BJ (cell line): ENCODE measurements at regions not wholly inside any gene's neighbourhood (a gene's known extent, or its start where the extent isn't known, plus 50 kb on each side); places are given as distances from the start of the nearest gene placed in this dataset.
"Not testable (repeated sequence)": the region's sequence is repeated elsewhere in the genome, so short reads cannot be mapped to it uniquely, and the experiment has no call there.

Experiments
- CTCF ChIA-PET: fragments of 350-600 bp; formaldehyde crosslinking; extraction: SDS; loops from one replicate; lab custom pipeline; 2021; ENCODE audit warnings: antibody characterized with exemption, inconsistent platforms; lab: Yijun Ruan, JAX
- POLR2A ChIA-PET: fragments of 300-600 bp; sonication (Branson Sonifier 250); formaldehyde crosslinking; extraction: SDS; loops from one replicate; lab custom pipeline; 2021; ENCODE audit warnings: antibody characterized with exemption; lab: Charles Lee
- DNase-seq: peaks from one replicate; pipeline ENCODE4 v3.0.0-alpha.2; 2011; ENCODE audit warnings: low read depth
- H3K27me3 ChIP-seq: 2 replicates; pipeline ENCODE4 v1.6.0; 2011; ENCODE audit warnings: low read length; ENCODE audit not compliant: control insufficient read depth, insufficient read depth
- H3K36me3 ChIP-seq: 2 replicates; pipeline ENCODE4 v1.5.1; 2011; ENCODE audit warnings: low read length; ENCODE audit not compliant: control insufficient read depth, insufficient read depth
- H3K4me3 ChIP-seq: 2 replicates; pipeline ENCODE4 v1.5.1; 2011; ENCODE audit warnings: low read depth, mild to moderate bottlenecking, control low read depth, low read length
- CTCF ChIP-seq: IDR thresholded peaks from 2 replicates; pipeline ENCODE4 v1.5.1; 2011; ENCODE audit warnings: low read depth, mild to moderate bottlenecking, control low read depth, inconsistent platforms, low read length, moderate library complexity; ENCODE audit not compliant: insufficient read depth

- ChIA-PET POLR2A (no interaction called here), CTCF (no interaction called here)
- TF ChIP-seq CTCF, result no peak
- DNase-seq, result no peak
- H3K4me3 ChIP-seq, result no peak overlapping the region
- H3K36me3 ChIP-seq, result no peaks in the 10 kb centered on the region; the same call in 1 of the 2 replicates
- no peaks in the 10 kb centered on the region for H3K27me3 ChIP-seq
Measured at GRCh38 chr2:14781142-14781541, 148.6 kb downstream of the LRATD1 start.

DNA sequence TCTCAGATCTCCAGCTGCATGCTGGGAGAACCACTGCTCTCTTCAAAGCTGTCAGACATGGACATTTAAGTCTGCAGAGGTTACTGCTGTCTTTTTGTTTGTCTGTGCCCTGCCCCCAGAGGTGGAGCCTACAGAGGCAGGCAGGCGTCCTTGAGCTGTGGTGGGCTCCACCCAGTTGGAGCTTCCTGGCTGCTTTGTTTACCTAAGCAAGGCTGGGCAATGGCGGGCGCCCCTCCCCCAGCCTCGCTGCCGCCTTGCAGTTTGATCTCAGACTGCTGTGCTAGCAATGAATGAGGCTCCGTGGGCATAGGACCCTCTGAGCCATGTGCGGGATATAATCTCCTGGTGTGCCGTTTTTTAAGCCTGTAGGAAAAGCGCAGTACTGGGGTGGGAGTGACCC is 156.3 kb downstream of the LRATD1 start:
- CTCF ChIA-PET, H3K27me3 ChIP-seq, POLR2A ChIA-PET, H3K4me3 ChIP-seq, H3K36me3 ChIP-seq, DNase-seq: not testable (repeated sequence)

GRCh38 chr2:14790041-14790640 is 157.6 kb downstream of the LRATD1 start:
- Histone ChIP-seq H3K4me3 (no peak overlapping the region), H3K27me3 (no peaks in the 10 kb centered on the region), H3K36me3 (no peaks in the 10 kb centered on the region)
- ChIA-PET CTCF (no interaction called here), POLR2A (no interaction called here)
- no peak for TF ChIP-seq CTCF
- DNase-seq, result no peak

GRCh38 chr2:14803994-14804393 is 171.5 kb downstream of the LRATD1 start:
- ChIA-PET POLR2A (no interaction called here), CTCF (no interaction called here)
- Histone ChIP-seq H3K36me3 (no peaks in the 10 kb centered on the region), H3K27me3 (no peaks in the 10 kb centered on the region), H3K4me3 (no peak overlapping the region)
- no peak for DNase-seq
- no peak for TF ChIP-seq CTCF

- H3K4me3 ChIP-seq, result no peak overlapping the region
- no peaks in the 10 kb centered on the region for H3K36me3 ChIP-seq
- DNase-seq, result no peak
- CTCF ChIA-PET, result no interaction called here
- no peak for TF ChIP-seq CTCF
- no peaks in the 10 kb centered on the region for H3K27me3 ChIP-seq
- POLR2A ChIA-PET, result no interaction called here
Measured at GRCh38 chr2:14804902-14805301, 172.4 kb downstream of the LRATD1 start.

- CTCF ChIA-PET, result no interaction called here
- POLR2A ChIA-PET, result no interaction called here
- Histone ChIP-seq H3K4me3 (no peak overlapping the region), H3K27me3 (no peaks in the 10 kb centered on the region), H3K36me3 (no peaks in the 10 kb centered on the region)
- no peak for DNase-seq
- no peak for TF ChIP-seq CTCF
Measured at GRCh38 chr2:14806613-14807012, 174.1 kb downstream of the LRATD1 start.
